CD8-positive, alpha-beta memory T cell (primary cell): ENCODE measurements at regions not wholly inside any gene's neighbourhood (a gene's known extent, or its start where the extent isn't known, plus 50 kb on each side); places are given as distances from the start of the nearest gene placed in this dataset.
A peak's percentile ranks its signal among the peaks of the same experiment; 100 is the strongest.

Experiments
- CTCF ChIA-PET: fragments of 350-600 bp; sonication (Branson Sonifier 250); formaldehyde crosslinking; loops from one replicate; lab custom pipeline; 2021; ENCODE audit warnings: antibody characterized with exemption; lab: Charles Lee
- POLR2A ChIA-PET: fragments of 350-600 bp; sonication (Branson Sonifier 250); formaldehyde crosslinking; loops from one replicate; lab custom pipeline; 2021; ENCODE audit warnings: antibody characterized with exemption; lab: Charles Lee
- DNase-seq, 5 donors: peaks; one replicate each; pipeline versions ENCODE4 v3.0.0 to v3.0.0-alpha.2; 2020 to 2022; ENCODE audit warnings: mixed read lengths in 1 of 5
- H3K27ac ChIP-seq: one replicate; pipeline ENCODE4 v1.7.0; 2013; ENCODE audit warnings: low read depth, mild to moderate bottlenecking, low read length, moderate library complexity
- H3K27me3 ChIP-seq: 2 replicates; pipeline ENCODE4 v1.7.0; 2013; ENCODE audit warnings: low read length, mild to moderate bottlenecking; ENCODE audit not compliant: insufficient read depth, poor library complexity, severe bottlenecking
- H3K36me3 ChIP-seq: 2 replicates; pipeline ENCODE4 v1.7.0; 2013; ENCODE audit warnings: mild to moderate bottlenecking, low read length, moderate library complexity; ENCODE audit not compliant: insufficient read depth
- H3K4me1 ChIP-seq: 2 replicates; pipeline ENCODE4 v1.7.0; 2013; ENCODE audit warnings: mild to moderate bottlenecking, low read length, moderate library complexity; ENCODE audit not compliant: insufficient read depth
- H3K4me3 ChIP-seq: 2 replicates; pipeline ENCODE4 v1.7.0; 2013; ENCODE audit warnings: mild to moderate bottlenecking, low read length
- H3K9me3 ChIP-seq: 2 replicates; pipeline ENCODE4 v1.7.0; 2013; ENCODE audit warnings: mild to moderate bottlenecking, low read length
- H3K27ac Mint-ChIP-seq, 8 donors: one replicate each; pipeline ENCODE4 v1.8.0; 2020 to 2021; ENCODE audit warnings: mixed read lengths in 8 of 8, mild to moderate bottlenecking in 6 of 8, inconsistent platforms in 3 of 8, moderate library complexity in 3 of 8
- H3K27me3 Mint-ChIP-seq, 2 donors: one replicate each; pipeline ENCODE4 v1.8.0; 2020 to 2021; ENCODE audit warnings: mixed read lengths in 2 of 2, mild to moderate bottlenecking in 1 of 2, moderate library complexity in 1 of 2
- H3K36me3 Mint-ChIP-seq, 3 donors: one replicate each; pipeline ENCODE4 v1.8.0; 2020 to 2021; ENCODE audit warnings: mixed read lengths in 3 of 3, inconsistent platforms in 1 of 3, mild to moderate bottlenecking in 1 of 3
- H3K4me1 Mint-ChIP-seq, 3 donors: one replicate each; pipeline ENCODE4 v1.8.0; 2020 to 2021; ENCODE audit warnings: mixed read lengths in 3 of 3, inconsistent platforms in 1 of 3, mild to moderate bottlenecking in 1 of 3
- H3K4me3 Mint-ChIP-seq, 7 donors: one replicate each; pipeline ENCODE4 v1.8.0; 2020 to 2021; ENCODE audit warnings: mixed read lengths in 7 of 7, mild to moderate bottlenecking in 6 of 7, moderate library complexity in 4 of 7, inconsistent platforms in 2 of 7
- H3K9me3 Mint-ChIP-seq, 5 donors: one replicate each; pipeline ENCODE4 v1.8.0; 2020 to 2022; ENCODE audit warnings: mixed read lengths in 5 of 5, mild to moderate bottlenecking in 3 of 5, moderate library complexity in 2 of 5, inconsistent platforms in 1 of 5

DNA sequence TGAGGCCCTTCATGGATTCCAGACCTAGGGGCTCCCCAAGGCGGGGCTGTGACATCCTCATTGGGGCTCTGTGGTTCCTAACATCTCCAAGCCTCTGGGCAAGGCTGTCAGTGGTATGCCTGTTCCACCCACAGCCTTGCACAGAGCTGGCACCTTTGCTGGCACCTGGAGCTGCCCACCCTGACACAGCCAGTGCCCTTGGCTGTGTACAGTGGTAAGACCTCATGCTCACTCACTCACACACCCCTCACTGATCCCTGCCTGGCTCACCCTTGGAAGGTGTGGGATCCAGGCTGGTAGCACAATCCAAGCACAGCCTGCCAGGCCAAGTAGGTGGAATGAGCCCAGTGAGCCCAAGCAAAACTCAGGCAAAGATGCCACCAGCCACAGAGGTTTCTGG is 200.4 kb upstream of the PCDH15 start:
- Mint-ChIP-seq H3K27me3 (no peaks in the 10 kb centered on the region), H3K27ac (no peak overlapping the region), H3K9me3 (peaks cover 4 to 34% (median 8%) of the 10 kb centered on the region in 5 donors), H3K4me1 (no peaks in the 10 kb centered on the region), H3K36me3 (no peaks in the 10 kb centered on the region), H3K4me3 (no peak overlapping the region)
- no peaks in the 10 kb centered on the region for H3K36me3 ChIP-seq
- DNase-seq = no peak
- CTCF ChIA-PET = no interaction called here
- H3K4me3 ChIP-seq = no peak overlapping the region
- no peaks in the 10 kb centered on the region for H3K9me3 ChIP-seq
- POLR2A ChIA-PET = no interaction called here
- H3K4me1 ChIP-seq = no peaks in the 10 kb centered on the region
- H3K27ac ChIP-seq = no peak overlapping the region
- no peaks in the 10 kb centered on the region for H3K27me3 ChIP-seq

GRCh38 chr10:54993148-54993547 is 192.1 kb upstream of the PCDH15 start:
- Mint-ChIP-seq H3K4me1 (no peaks in the 10 kb centered on the region), H3K4me3 (no peak overlapping the region), H3K27ac (peak overlapping the region in 1 of 8 donors; percentile 16), H3K36me3 (no peaks in the 10 kb centered on the region), H3K27me3 (no peaks in the 10 kb centered on the region), H3K9me3 (peaks cover under 1 to 21% (median 13%) of the 10 kb centered on the region in 5 donors)
- POLR2A ChIA-PET = no interaction called here
- DNase-seq = no peak
- Histone ChIP-seq H3K4me3 (no peak overlapping the region), H3K4me1 (no peaks in the 10 kb centered on the region), H3K36me3 (no peaks in the 10 kb centered on the region), H3K27me3 (no peaks in the 10 kb centered on the region), H3K9me3 (no peaks in the 10 kb centered on the region), H3K27ac (no peak overlapping the region)
- CTCF ChIA-PET = no interaction called here

- Histone ChIP-seq H3K9me3 (no peaks in the 10 kb centered on the region), H3K4me1 (no peaks in the 10 kb centered on the region), H3K27ac (no peak overlapping the region), H3K36me3 (no peaks in the 10 kb centered on the region), H3K4me3 (no peak overlapping the region), H3K27me3 (no peaks in the 10 kb centered on the region)
- CTCF ChIA-PET = no interaction called here
- Mint-ChIP-seq H3K4me3 (no peak overlapping the region), H3K4me1 (no peaks in the 10 kb centered on the region), H3K36me3 (no peaks in the 10 kb centered on the region), H3K27me3 (no peaks in the 10 kb centered on the region), H3K27ac (no peak overlapping the region), H3K9me3 (peaks cover 4 to 24% (median 11%) of the 10 kb centered on the region in 5 donors)
- POLR2A ChIA-PET = no interaction called here
- no peak for DNase-seq
Observed at GRCh38 chr10:54985732-54986131, 184.7 kb upstream of the PCDH15 start.

DNA sequence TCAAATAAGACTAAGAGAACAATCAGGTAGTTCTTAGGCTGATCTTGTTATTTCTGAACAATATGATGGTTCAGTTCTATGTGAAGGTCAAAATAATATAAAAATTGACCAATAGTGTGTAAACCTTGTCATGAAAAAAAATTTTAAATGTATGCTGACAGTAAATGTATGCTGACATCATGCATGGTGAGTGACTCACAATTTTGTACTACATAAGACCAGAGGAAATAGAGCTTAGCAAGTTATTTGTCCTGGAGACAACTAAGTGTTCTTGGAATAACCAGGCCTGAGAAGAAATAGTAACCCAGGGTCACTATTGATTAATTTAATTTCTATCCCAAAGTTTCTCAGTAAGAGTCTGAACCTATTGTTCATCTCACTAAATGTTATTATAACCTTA is 182.2 kb upstream of the PCDH15 start:
- H3K36me3 Mint-ChIP-seq = no peaks in the 10 kb centered on the region
- no peaks in the 10 kb centered on the region for H3K4me1 Mint-ChIP-seq
- H3K9me3 ChIP-seq = no peaks in the 10 kb centered on the region
- no peaks in the 10 kb centered on the region for H3K27me3 ChIP-seq
- H3K27me3 Mint-ChIP-seq = no peaks in the 10 kb centered on the region
- no peaks in the 10 kb centered on the region for H3K4me1 ChIP-seq
- no peak for DNase-seq
- H3K27ac Mint-ChIP-seq = no peak overlapping the region
- H3K27ac ChIP-seq = no peak overlapping the region
- ChIA-PET CTCF (no interaction called here), POLR2A (no interaction called here)
- H3K9me3 Mint-ChIP-seq = peaks cover 5 to 15% (median 7%) of the 10 kb centered on the region in 5 donors
- no peaks in the 10 kb centered on the region for H3K36me3 ChIP-seq
- H3K4me3 ChIP-seq = no peak overlapping the region
- no peak overlapping the region for H3K4me3 Mint-ChIP-seq

- no peaks in the 10 kb centered on the region for H3K27me3 ChIP-seq
- CTCF ChIA-PET = no interaction called here
- H3K4me3 Mint-ChIP-seq = no peak overlapping the region
- H3K9me3 Mint-ChIP-seq = peaks cover 0 to 36% (median 6%) of the 10 kb centered on the region in 5 donors
- H3K27ac ChIP-seq = no peak overlapping the region
- H3K36me3 ChIP-seq = no peaks in the 10 kb centered on the region
- no peak overlapping the region for H3K27ac Mint-ChIP-seq
- H3K4me1 ChIP-seq = no peaks in the 10 kb centered on the region
- POLR2A ChIA-PET = no interaction called here
- H3K4me3 ChIP-seq = no peak overlapping the region
- no peak for DNase-seq
- H3K27me3 Mint-ChIP-seq = no peaks in the 10 kb centered on the region
- H3K4me1 Mint-ChIP-seq = no peaks in the 10 kb centered on the region
- H3K9me3 ChIP-seq = no peaks in the 10 kb centered on the region
- no peaks in the 10 kb centered on the region for H3K36me3 Mint-ChIP-seq
Observed at GRCh38 chr10:54962134-54962900, 161.3 kb upstream of the PCDH15 start.

GRCh38 chr10:54961040-54961439 is 160.0 kb upstream of the PCDH15 start:
- Histone ChIP-seq H3K4me1 (no peaks in the 10 kb centered on the region), H3K4me3 (no peak overlapping the region), H3K27ac (no peak overlapping the region), H3K36me3 (no peaks in the 10 kb centered on the region), H3K27me3 (no peaks in the 10 kb centered on the region), H3K9me3 (no peaks in the 10 kb centered on the region)
- POLR2A ChIA-PET = no interaction called here
- H3K4me1 Mint-ChIP-seq = no peaks in the 10 kb centered on the region
- H3K36me3 Mint-ChIP-seq = no peaks in the 10 kb centered on the region
- H3K9me3 Mint-ChIP-seq = peaks cover 1 to 37% (median 6%) of the 10 kb centered on the region in 5 donors
- H3K27ac Mint-ChIP-seq = no peak overlapping the region
- CTCF ChIA-PET = no interaction called here
- DNase-seq = no peak
- H3K4me3 Mint-ChIP-seq = no peak overlapping the region
- no peaks in the 10 kb centered on the region for H3K27me3 Mint-ChIP-seq

- no peak for DNase-seq
- POLR2A ChIA-PET = no interaction called here
- no peaks in the 10 kb centered on the region for H3K27me3 Mint-ChIP-seq
- Histone ChIP-seq H3K4me1 (no peaks in the 10 kb centered on the region), H3K9me3 (no peaks in the 10 kb centered on the region), H3K27ac (no peak overlapping the region), H3K4me3 (no peak overlapping the region), H3K27me3 (no peaks in the 10 kb centered on the region), H3K36me3 (no peaks in the 10 kb centered on the region)
- H3K9me3 Mint-ChIP-seq = peaks cover 1 to 39% (median 7%) of the 10 kb centered on the region in 5 donors
- H3K27ac Mint-ChIP-seq = no peak overlapping the region
- H3K4me3 Mint-ChIP-seq = no peak overlapping the region
- no peaks in the 10 kb centered on the region for H3K4me1 Mint-ChIP-seq
- CTCF ChIA-PET = no interaction called here
- H3K36me3 Mint-ChIP-seq = no peaks in the 10 kb centered on the region
Observed at GRCh38 chr10:54958844-54959243, 157.8 kb upstream of the PCDH15 start.

- Mint-ChIP-seq H3K4me1 (no peaks in the 10 kb centered on the region), H3K36me3 (no peaks in the 10 kb centered on the region), H3K9me3 (peaks cover 1 to 41% (median 15%) of the 10 kb centered on the region in 5 donors), H3K27me3 (no peaks in the 10 kb centered on the region), H3K4me3 (no peak overlapping the region), H3K27ac (no peak overlapping the region)
- no peak for DNase-seq
- Histone ChIP-seq H3K4me3 (no peak overlapping the region), H3K9me3 (no peaks in the 10 kb centered on the region), H3K4me1 (no peaks in the 10 kb centered on the region), H3K36me3 (no peaks in the 10 kb centered on the region), H3K27me3 (no peaks in the 10 kb centered on the region), H3K27ac (no peak overlapping the region)
- ChIA-PET CTCF (no interaction called here), POLR2A (no interaction called here)
Observed at GRCh38 chr10:54947605-54948004, 146.6 kb upstream of the PCDH15 start.
